ENCODE measurements at regions not wholly inside any gene's neighbourhood (a gene's known extent, or its start where the extent isn't known, plus 50 kb on each side); places are given as distances from the start of the nearest gene placed in this dataset.

DNA sequence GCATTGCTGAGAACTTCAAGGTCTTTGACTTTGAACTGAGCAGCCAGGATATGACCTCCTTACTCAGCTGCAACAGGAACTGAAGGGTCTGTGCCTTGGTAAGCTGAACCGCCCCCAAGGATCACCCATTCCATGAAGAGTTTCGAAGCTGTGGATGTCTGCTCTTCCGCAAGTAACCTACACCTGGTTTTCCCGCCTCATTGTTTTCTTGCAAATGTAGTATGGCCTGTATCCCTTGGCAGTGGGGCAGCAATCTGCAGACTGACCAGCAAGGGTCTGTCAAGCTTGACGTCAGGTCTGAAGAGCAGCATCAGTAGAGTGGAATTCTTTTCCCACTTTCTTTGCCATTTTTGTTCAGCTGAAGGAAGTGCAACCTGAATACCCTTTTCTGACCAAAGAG lies 62.6 kb upstream of the RAB12 start:
- no peak for DNase-seq

- DNase-seq, result no peak
These were observed 61.1 kb upstream of the RAB12 start for GRCh38 chr18:8548186-8548585.

GRCh38 chr18:8549254-8549757 lies 59.9 kb upstream of the RAB12 start:
- DNase-seq, result no peak

DNA sequence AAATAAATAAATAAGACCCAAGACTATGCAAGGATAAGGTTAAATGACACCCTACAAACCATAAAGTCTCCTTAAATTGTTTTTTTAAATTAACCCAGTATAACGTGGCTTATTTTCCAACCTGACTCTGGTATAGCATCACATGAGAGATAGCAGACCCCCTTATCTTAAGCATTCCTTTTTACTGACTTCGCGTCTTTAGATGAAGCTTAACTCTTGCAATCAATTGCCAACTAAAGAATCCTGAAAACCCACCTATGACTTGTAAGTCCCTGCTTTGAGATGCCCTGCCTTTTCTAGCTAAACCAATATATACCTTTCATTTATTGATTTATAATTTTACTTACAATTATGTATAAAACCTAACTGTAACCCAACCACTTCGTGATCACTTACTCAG lies 57.1 kb upstream of the RAB12 start:
- no peak for DNase-seq

DNA sequence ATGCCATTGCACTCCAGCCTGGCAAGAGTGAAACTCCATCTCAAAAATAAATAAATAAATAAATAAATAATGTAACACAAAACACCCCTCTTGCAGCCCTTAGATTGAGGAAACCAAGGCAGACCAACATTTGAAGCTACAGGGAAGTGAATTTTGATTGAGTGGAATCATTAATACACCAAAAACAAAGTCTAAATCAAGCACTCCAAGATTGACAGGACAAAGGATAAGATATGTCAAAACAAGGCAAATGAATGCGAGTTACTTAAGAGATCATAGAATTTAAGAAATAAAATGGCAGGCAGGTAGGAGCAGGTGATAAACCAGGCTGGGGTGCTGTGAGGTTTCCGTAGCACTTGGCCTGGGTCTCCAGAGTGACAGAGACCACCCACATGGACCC lies 54.9 kb upstream of the RAB12 start:
- no peak for DNase-seq

DNA sequence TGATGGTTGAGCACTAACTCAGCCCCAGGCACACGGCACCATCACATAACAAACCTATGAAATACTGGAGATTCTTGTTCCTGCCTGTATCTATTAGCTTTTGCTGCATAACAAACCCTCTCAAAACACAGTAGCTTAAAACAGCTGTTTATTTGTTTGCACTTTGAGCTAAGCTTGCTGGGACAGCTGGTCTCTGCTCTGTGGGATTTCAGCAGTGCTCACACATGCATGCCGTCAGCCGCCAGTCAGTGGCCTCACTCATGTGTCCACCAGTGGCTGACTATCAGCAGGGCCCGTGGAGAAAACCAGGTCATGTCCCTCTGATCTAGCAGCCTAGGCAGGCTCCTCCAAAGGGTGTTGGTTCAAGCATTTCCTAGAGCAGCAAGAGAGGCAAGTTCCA lies 52.8 kb upstream of the RAB12 start:
- DNase-seq, result no peak

Data from activated naive CD4-positive, alpha-beta T cell treated with Interleukin-2 at 50 U/mL for 16 hours (primary cell).